Neural progenitor cell (in vitro differentiated cells): ENCODE measurements at regions not wholly inside any gene's neighbourhood (a gene's known extent, or its start where the extent isn't known, plus 50 kb on each side); places are given as distances from the start of the nearest gene placed in this dataset.
"Not testable (repeated sequence)": the region's sequence is repeated elsewhere in the genome, so short reads cannot be mapped to it uniquely, and the experiment has no call there.

ENCODE experiments used
- DNase-seq: peaks from one replicate; pipeline ENCODE4 v3.0.0-alpha.2; 2016; ENCODE audit warnings: low spot score
- H2AFZ ChIP-seq: fragments of 200-600 bp; sonication (generic); replicated peaks from 2 replicates; pipeline ENCODE4 v1.6.1; 2016; ENCODE audit warnings: antibody characterized with exemption
- H3F3A ChIP-seq: fragments of 200-600 bp; sonication (generic); 2 replicates; pipeline ENCODE4 v1.6.1; 2016; ENCODE audit warnings: antibody characterized with exemption, low read depth
- H3K27ac ChIP-seq: fragments of 200-600 bp; sonication (generic); 2 replicates; pipeline ENCODE4 v1.5.1; 2016; ENCODE audit warnings: mild to moderate bottlenecking
- H3K27me3 ChIP-seq: fragments of 200-600 bp; sonication (generic); 2 replicates; pipeline ENCODE4 v1.6.1; 2016; ENCODE audit warnings: mild to moderate bottlenecking, moderate library complexity
- H3K36me3 ChIP-seq: fragments of 200-600 bp; sonication (generic); 2 replicates; pipeline ENCODE4 v1.5.1; 2016
- H3K4me1 ChIP-seq: fragments of 200-600 bp; sonication (generic); 2 replicates; pipeline ENCODE4 v1.6.1; 2016; ENCODE audit warnings: mixed run types
- H3K4me2 ChIP-seq: fragments of 200-600 bp; sonication (generic); 2 replicates; pipeline ENCODE4 v1.6.1; 2016
- H3K4me3 ChIP-seq: fragments of 200-600 bp; sonication (generic); 2 replicates; pipeline ENCODE4 v1.5.1; 2016
- H3K79me2 ChIP-seq: fragments of 200-600 bp; sonication (generic); 2 replicates; pipeline ENCODE4 v1.6.1; 2016; ENCODE audit warnings: low read depth
- H3K9ac ChIP-seq: fragments of 200-600 bp; sonication (generic); 2 replicates; pipeline ENCODE4 v1.6.1; 2016
- H3K9me3 ChIP-seq: fragments of 200-600 bp; sonication (generic); 2 replicates; pipeline ENCODE4 v1.5.1; 2016; ENCODE audit warnings: low read depth
- H4K20me1 ChIP-seq: fragments of 200-600 bp; sonication (generic); 2 replicates; pipeline ENCODE4 v1.6.1; 2016; ENCODE audit warnings: low read depth
- H3K27ac Mint-ChIP-seq: 3 replicates; pipeline ENCODE4 v1.8.0; 2021; ENCODE audit warnings: mixed read lengths
- H3K27me3 Mint-ChIP-seq: 2 replicates; pipeline ENCODE4 v1.8.0; 2022; ENCODE audit warnings: low read depth, mild to moderate bottlenecking, inconsistent platforms, moderate library complexity, mixed read lengths; ENCODE audit not compliant: insufficient read depth
- H3K36me3 Mint-ChIP-seq: 3 replicates; pipeline ENCODE4 v1.8.0; 2021; ENCODE audit warnings: mixed read lengths
- H3K4me1 Mint-ChIP-seq: 3 replicates; pipeline ENCODE4 v1.8.0; 2021; ENCODE audit warnings: mixed read lengths
- H3K4me3 Mint-ChIP-seq: 3 replicates; pipeline ENCODE4 v1.8.0; 2021; ENCODE audit warnings: mild to moderate bottlenecking, moderate library complexity, mixed read lengths
- H3K9me3 Mint-ChIP-seq: 3 replicates; pipeline ENCODE4 v1.8.0; 2020; ENCODE audit warnings: mixed read lengths
- CTCF ChIP-seq: fragments of 200-600 bp; sonication (generic); IDR thresholded peaks from 2 replicates; pipeline ENCODE4 v1.5.1; 2017; ENCODE audit warnings: antibody characterized with exemption, mild to moderate bottlenecking
- EZH2 ChIP-seq: fragments of 200-600 bp; sonication (generic); IDR thresholded peaks from 2 replicates; pipeline ENCODE4 v1.6.1; 2017; ENCODE audit warnings: antibody characterized with exemption, mild to moderate bottlenecking, moderate library complexity
- EZH2phosphoT487 ChIP-seq: fragments of 200-600 bp; sonication (generic); IDR thresholded peaks from 2 replicates; pipeline ENCODE4 v1.6.1; 2017; ENCODE audit warnings: antibody characterized with exemption

- TF ChIP-seq EZH2 (no peak), EZH2phosphoT487 (no peak), CTCF (no peak)
- no peaks in the 10 kb centered on the region for H3K9me3 Mint-ChIP-seq
- DNase-seq: no peak
- H3K79me2 ChIP-seq: no peaks in the 10 kb centered on the region
- no peaks in the 10 kb centered on the region for H3K27me3 ChIP-seq
- H3K36me3 ChIP-seq: no peaks in the 10 kb centered on the region
- H3K4me1 ChIP-seq: peaks cover 23% of the 10 kb centered on the region
- H3K4me3 Mint-ChIP-seq: no peak overlapping the region
- no peaks in the 10 kb centered on the region for H3K9me3 ChIP-seq
- no peaks in the 10 kb centered on the region for H3F3A ChIP-seq
- H3K27ac ChIP-seq: no peak overlapping the region
- peaks cover 20% of the 10 kb centered on the region for H3K4me1 Mint-ChIP-seq
- H3K36me3 Mint-ChIP-seq: no peaks in the 10 kb centered on the region
- peak overlapping the region; percentile 12 for H3K27ac Mint-ChIP-seq
- H3K4me2 ChIP-seq: no peak overlapping the region
- peaks cover 2% of the 10 kb centered on the region for H3K27me3 Mint-ChIP-seq
- no peaks in the 10 kb centered on the region for H4K20me1 ChIP-seq
- H3K9ac ChIP-seq: no peak overlapping the region
- no peak overlapping the region for H2AFZ ChIP-seq
- H3K4me3 ChIP-seq: no peak overlapping the region
Observed at GRCh38 chr14:89551432-89551831, 134.4 kb upstream of the FOXN3 start.

GRCh38 chr14:89550821-89551220, 133.8 kb upstream of the FOXN3 start:
- Histone ChIP-seq H3K9me3 (no peaks in the 10 kb centered on the region), H3K4me3 (no peak overlapping the region), H3K4me1 (peaks cover 23% of the 10 kb centered on the region), H3F3A (no peaks in the 10 kb centered on the region), H3K79me2 (no peaks in the 10 kb centered on the region), H4K20me1 (no peaks in the 10 kb centered on the region), H3K27me3 (no peaks in the 10 kb centered on the region), H3K27ac (peak overlapping the region; percentile 57), H3K9ac (no peak overlapping the region), H2AFZ (peak overlapping the region; percentile 14), H3K36me3 (no peaks in the 10 kb centered on the region), H3K4me2 (peak overlapping the region; percentile 16)
- Mint-ChIP-seq H3K4me1 (peaks cover 20% of the 10 kb centered on the region), H3K27me3 (peaks cover 2% of the 10 kb centered on the region), H3K9me3 (no peaks in the 10 kb centered on the region), H3K4me3 (no peak overlapping the region), H3K36me3 (no peaks in the 10 kb centered on the region), H3K27ac (no peak overlapping the region)
- no peak for TF ChIP-seq EZH2phosphoT487
- TF ChIP-seq CTCF: no peak
- no peak for TF ChIP-seq EZH2
- no peak for DNase-seq

GRCh38 chr14:89549381-89550125, 132.5 kb upstream of the FOXN3 start:
- H3K4me2 ChIP-seq: no peak overlapping the region
- TF ChIP-seq CTCF (no peak), EZH2phosphoT487 (no peak), EZH2 (no peak)
- H3K79me2 ChIP-seq: no peaks in the 10 kb centered on the region
- H3K9ac ChIP-seq: no peak overlapping the region
- H3F3A ChIP-seq: no peaks in the 10 kb centered on the region
- DNase-seq: peak; percentile 8
- H3K27me3 ChIP-seq: no peaks in the 10 kb centered on the region
- no peak overlapping the region for H3K4me3 ChIP-seq
- H3K9me3 ChIP-seq: no peaks in the 10 kb centered on the region
- Mint-ChIP-seq H3K9me3 (no peaks in the 10 kb centered on the region), H3K4me1 (peaks cover 20% of the 10 kb centered on the region), H3K4me3 (no peak overlapping the region), H3K27ac (no peak overlapping the region), H3K27me3 (peaks cover 2% of the 10 kb centered on the region), H3K36me3 (no peaks in the 10 kb centered on the region)
- H4K20me1 ChIP-seq: no peaks in the 10 kb centered on the region
- H2AFZ ChIP-seq: no peak overlapping the region
- peaks cover 23% of the 10 kb centered on the region for H3K4me1 ChIP-seq
- no peak overlapping the region for H3K27ac ChIP-seq
- no peaks in the 10 kb centered on the region for H3K36me3 ChIP-seq

GRCh38 chr14:89547047-89547446, 130.0 kb upstream of the FOXN3 start:
- H3K36me3 Mint-ChIP-seq, H3K4me3 Mint-ChIP-seq, H3K4me3 ChIP-seq, H3K9ac ChIP-seq, H3K4me2 ChIP-seq, DNase-seq, H3K27ac ChIP-seq, H3K36me3 ChIP-seq, H3K9me3 Mint-ChIP-seq, H2AFZ ChIP-seq, H4K20me1 ChIP-seq, H3K27me3 Mint-ChIP-seq, H3K27ac Mint-ChIP-seq, H3K27me3 ChIP-seq, H3K79me2 ChIP-seq, H3K9me3 ChIP-seq: not testable (repeated sequence)
- H3K4me1 ChIP-seq: peaks cover 38% of the 10 kb centered on the region
- H3K4me1 Mint-ChIP-seq: peaks cover 42% of the 10 kb centered on the region
- H3F3A ChIP-seq: peaks cover 12% of the 10 kb centered on the region
